ENCODE measurements at regions not wholly inside any gene's neighbourhood (a gene's known extent, or its start where the extent isn't known, plus 50 kb on each side); places are given as distances from the start of the nearest gene placed in this dataset.

DNA sequence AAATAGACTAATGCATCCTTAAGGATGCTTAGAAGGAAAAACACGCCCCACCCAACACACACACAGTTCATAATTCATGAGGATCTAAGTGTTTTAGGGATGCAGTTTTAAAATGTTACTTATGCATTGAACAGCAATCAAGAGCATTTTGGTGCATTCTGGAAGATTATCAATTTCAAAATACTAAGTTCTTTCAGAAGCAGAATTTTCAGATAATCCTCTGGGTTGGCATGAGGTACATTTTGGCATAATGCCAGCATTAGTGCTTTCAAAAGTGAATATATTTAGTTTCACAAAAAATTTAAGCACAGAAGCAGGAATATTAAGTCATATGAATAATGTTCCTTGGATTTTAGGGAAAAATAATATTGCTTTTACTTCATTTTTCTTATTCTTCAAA is 937.1 kb downstream of the REEP3 start:
- DNase-seq = no peak

DNA sequence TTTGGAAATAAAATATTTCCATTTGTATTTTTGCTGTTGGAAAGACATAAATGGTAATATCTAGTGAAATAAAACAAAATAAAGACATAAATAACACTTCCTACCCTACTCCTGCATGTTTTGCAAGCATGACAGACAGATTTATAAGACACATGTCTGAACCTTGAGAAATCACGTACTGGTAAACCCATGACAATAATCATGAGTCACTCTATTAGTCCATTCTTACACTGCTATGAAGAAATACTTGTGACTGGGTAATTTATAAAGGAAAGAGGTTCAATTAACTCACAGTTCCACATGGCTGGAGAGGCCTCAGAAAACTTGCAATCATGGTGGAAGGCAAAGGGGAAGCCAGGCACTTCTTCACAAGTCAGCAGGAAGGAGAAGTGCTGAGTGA is 942.2 kb downstream of the REEP3 start:
- no peak for DNase-seq

GRCh38 chr10:64465653-64466052 is 944.5 kb downstream of the REEP3 start:
- DNase-seq = no peak

GRCh38 chr10:64468219-64468618 is 947.0 kb downstream of the REEP3 start:
- no peak for DNase-seq

GRCh38 chr10:64476506-64476905 is 955.3 kb downstream of the REEP3 start:
- no peak for DNase-seq

GRCh38 chr10:64477791-64478190 is 956.6 kb downstream of the REEP3 start:
- DNase-seq = no peak

GRCh38 chr10:64484811-64485330 is 963.7 kb downstream of the REEP3 start:
- no peak for DNase-seq

GRCh38 chr10:64486149-64486548 is 964.9 kb downstream of the REEP3 start:
- DNase-seq = no peak

GRCh38 chr10:64486901-64487300 is 965.7 kb downstream of the REEP3 start:
- no peak for DNase-seq

- DNase-seq = no peak
Measured at GRCh38 chr10:64494901-64495300, 973.7 kb downstream of the REEP3 start.

DNA sequence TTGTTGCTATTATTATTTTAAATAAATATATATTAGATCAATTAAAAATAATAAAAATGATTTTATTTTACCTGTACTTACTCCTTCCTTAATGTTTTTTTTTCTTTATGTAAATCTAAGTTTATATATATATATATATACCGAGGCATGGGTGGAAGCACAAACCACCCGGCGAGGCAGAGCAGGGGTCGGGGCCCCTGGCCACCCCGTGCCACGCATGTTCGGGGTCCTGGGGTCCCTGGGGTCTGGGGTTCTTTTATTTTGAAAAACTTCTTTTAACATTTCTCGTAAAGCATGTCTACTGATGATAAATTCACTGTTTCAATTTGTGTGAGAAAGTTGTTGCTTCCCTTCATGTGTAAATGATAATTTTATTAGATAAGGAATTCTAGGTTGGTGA is 976.1 kb downstream of the REEP3 start:
- DNase-seq = no peak

DNA sequence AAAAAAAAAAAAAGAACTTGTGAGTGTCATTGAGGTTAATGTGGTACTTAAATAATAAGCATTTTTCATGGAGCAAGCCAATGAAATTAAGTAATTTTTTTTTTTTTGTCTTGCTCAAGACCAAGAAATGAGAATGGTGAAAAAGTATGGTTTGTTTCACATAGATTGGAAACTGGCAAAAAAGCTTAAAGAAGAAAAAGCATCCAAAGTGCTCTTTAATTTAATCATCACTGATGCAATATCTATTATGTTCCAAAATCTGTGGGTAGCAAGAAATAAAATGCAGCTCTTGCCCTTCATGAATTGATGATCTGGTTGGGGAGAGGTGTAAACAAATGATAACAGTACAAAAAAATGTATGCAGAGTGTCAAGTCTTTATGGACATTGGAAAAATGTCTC is 980.6 kb downstream of the REEP3 start:
- no peak for DNase-seq

GRCh38 chr10:64502936-64503335 is 981.7 kb downstream of the REEP3 start:
- no peak for DNase-seq

- no peak for DNase-seq
Measured at GRCh38 chr10:64503429-64503828, 982.2 kb downstream of the REEP3 start.

- DNase-seq = no peak
Measured at GRCh38 chr10:64505501-64505900, 984.3 kb downstream of the REEP3 start.

- DNase-seq = no peak
Measured at GRCh38 chr10:64506963-64507362, 985.8 kb downstream of the REEP3 start.

DNA sequence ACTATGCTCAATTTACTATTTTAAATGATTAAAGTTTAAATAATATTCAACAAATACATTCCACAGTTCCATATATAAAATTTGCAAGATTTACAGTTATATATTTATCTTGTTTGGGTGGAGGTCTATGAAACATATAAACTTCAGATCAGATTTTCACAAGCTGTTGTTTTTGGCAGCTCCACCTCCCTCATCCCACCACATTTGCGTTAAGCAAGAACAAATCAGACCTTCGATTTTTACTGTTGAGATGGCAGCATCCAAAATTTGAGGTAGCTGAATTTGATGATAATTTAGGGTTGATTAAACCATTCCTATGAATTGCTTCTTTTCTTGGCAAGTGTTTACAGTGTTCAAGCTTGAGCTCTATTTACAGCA is 986.4 kb downstream of the REEP3 start:
- no peak for DNase-seq

GRCh38 chr10:64508029-64508661 is 986.9 kb downstream of the REEP3 start:
- DNase-seq = no peak

DNA sequence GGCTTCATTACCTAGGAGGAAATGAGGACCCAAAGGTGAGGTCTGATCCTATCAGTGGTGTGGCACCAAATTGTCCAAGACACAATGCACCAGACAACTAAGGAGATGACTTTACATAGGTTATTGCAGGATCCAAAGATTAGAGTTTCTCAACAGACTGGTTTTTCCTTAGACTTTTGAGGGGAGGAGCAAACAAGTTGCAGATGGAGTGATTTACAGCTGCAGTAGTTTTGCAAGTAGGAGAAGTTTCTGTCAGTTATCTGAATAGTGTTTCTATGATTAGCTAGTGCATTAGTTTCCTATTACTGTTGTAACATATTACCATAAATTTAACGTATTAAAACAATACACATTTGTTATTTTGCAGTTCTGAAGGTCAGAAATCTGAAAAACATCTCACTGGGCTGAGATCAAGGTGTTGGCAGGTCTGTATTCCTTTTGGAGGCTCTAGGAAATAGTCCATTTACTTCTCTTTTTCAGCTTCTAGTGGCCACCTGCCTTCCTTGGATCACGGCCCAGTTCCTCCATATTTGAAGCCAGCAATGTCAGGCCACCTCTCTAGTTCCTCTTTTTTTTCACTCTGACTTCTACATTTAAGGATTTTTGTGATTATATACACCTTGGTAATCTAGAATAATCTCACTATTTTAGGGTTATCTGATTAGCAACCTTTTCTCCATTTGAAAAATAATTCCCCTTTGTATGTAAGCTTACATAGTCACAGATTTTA is 994.9 kb downstream of the REEP3 start:
- DNase-seq = no peak

DNA sequence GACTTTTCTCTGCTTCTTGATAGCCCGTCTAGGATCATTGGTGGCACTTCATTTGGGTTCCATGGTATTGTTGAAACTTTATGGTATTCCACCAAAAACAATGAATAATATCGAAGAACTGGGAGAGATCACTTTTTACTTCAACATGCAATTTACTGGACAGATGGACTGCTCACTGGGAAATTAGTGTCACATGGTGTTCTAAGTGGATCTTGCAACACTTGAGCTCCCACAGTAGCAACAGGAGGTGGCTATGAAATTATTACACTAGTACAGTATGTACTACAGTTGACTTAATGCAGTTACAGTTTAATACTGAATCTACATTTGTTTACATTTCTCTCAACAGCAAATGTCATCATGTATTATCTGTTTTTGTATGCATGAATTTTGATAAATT is 997.3 kb downstream of the REEP3 start:
- DNase-seq = no peak

DNA sequence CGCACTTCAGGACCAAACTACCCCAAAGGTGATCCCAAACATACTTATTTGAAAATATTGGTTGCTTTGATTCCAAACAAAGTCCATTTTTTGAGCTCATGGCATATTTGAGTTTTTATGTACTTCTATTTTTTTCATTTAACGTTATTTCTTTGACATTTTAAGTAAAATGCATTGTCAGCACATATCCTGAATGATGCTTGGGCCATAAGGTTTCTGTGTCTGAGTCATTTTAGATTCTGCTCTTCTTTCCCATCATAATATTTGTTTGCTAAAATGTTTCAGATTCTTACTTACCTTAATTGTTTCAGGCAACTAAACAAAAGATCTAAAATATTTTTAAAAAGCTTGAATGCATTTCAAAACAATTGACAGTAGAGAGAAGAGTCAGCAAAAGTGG is 998.2 kb downstream of the REEP3 start:
- no peak for DNase-seq

DNA sequence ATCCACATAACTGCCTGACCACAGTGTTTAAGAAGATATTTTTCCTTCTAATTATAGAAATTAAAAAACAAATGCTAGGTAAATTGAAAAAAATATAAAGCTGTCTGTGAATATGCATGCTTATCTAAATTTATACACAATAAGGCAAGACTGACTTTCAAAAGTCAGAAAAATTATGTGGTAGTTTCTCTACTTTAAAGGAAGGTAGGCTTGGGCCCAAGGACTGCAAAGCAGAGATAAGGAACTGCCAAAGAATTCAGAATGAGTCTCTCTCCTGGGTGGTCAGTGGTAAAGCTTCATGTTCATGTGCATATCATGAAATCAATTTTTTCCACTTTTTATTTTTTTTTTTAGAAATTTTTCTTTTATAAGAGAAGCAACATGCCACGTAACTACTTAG is 998.6 kb downstream of the REEP3 start:
- DNase-seq = no peak

DNA sequence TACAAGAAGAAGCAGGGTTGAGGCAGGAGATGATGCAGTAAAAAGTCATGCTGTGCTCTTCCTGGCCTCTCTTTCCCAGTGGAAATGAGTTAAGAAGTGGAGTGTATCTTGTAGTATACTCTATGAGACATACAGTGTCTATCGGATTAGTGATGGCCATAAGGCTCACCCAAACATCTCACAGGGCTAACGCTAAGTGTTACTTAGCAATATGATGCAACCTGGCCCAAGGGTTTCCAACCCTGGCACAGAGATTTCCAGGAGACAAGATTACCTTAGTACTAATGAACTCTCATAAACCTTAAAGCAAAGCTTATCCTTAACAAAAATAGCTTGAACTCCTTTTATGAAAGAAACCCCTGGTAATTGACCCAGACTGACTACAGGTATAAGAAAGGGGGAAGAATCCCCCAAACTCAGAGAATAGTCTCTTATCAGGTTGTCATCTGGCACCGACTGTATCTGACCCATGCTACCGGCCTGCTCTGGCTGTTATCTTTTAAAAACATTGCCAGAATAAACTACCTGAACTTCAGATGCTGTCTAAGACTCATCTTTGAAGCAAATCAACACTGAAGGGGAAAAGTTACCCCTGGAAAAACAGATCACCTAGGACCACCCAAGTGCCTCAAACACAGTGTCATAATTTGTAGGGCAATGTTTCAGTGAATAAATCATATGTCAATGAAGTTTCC is 1002.0 kb downstream of the REEP3 start:
- no peak for DNase-seq

Measured in activated gamma-delta T cell (primary cell).